GM18499 (cell line): ENCODE measurements at regions not wholly inside any gene's neighbourhood (a gene's known extent, or its start where the extent isn't known, plus 50 kb on each side); places are given as distances from the start of the nearest gene placed in this dataset.
A peak's percentile ranks its signal among the peaks of the same experiment; 100 is the strongest.
"Not testable (repeated sequence)": the region's sequence is repeated elsewhere in the genome, so short reads cannot be mapped to it uniquely, and the experiment has no call there.

Source experiments
- ATAC-seq: cut with Tn5 transposase; IDR thresholded peaks from one replicate; pipeline ENCODE4 v1.9.1; 2021; ENCODE audit warnings: moderate number of reproducible peaks; ENCODE audit not compliant: insufficient read depth, unreplicated experiment

GRCh38 chr2:58714238-58714637 lies 473.1 kb upstream of the FANCL start:
- no peak for ATAC-seq

GRCh38 chr2:58710795-58711279 lies 469.7 kb upstream of the FANCL start:
- ATAC-seq, result no peak

- no peak for ATAC-seq
Observed at GRCh38 chr2:58709687-58710354, 468.7 kb upstream of the FANCL start.

- ATAC-seq, result no peak
Observed at GRCh38 chr2:58709274-58709673, 468.1 kb upstream of the FANCL start.

- ATAC-seq, result no peak
Observed at GRCh38 chr2:58708565-58708964, 467.4 kb upstream of the FANCL start.

- no peak for ATAC-seq
Observed at GRCh38 chr2:58702302-58702885, 461.3 kb upstream of the FANCL start.

- ATAC-seq, result peak; percentile 64
Observed at GRCh38 chr2:58701688-58702301, 460.7 kb upstream of the FANCL start.

GRCh38 chr2:58700591-58700990 lies 459.5 kb upstream of the FANCL start:
- no peak for ATAC-seq

- no peak for ATAC-seq
Observed at GRCh38 chr2:58699411-58699810, 458.3 kb upstream of the FANCL start.

GRCh38 chr2:58698620-58699019 lies 457.5 kb upstream of the FANCL start:
- ATAC-seq, result no peak

- ATAC-seq, result not testable (repeated sequence)
Observed at GRCh38 chr2:58694114-58694513, 453.0 kb upstream of the FANCL start.

GRCh38 chr2:58691041-58691440 lies 449.9 kb upstream of the FANCL start:
- ATAC-seq, result not testable (repeated sequence)

GRCh38 chr2:58688813-58689212 lies 447.7 kb upstream of the FANCL start:
- no peak for ATAC-seq

GRCh38 chr2:58686776-58687175 lies 445.7 kb upstream of the FANCL start:
- ATAC-seq, result no peak

- no peak for ATAC-seq
Observed at GRCh38 chr2:58680755-58681310, 439.7 kb upstream of the FANCL start.

GRCh38 chr2:58677748-58678147 lies 436.6 kb upstream of the FANCL start:
- ATAC-seq, result no peak

- no peak for ATAC-seq
Observed at GRCh38 chr2:58671675-58672074, 430.6 kb upstream of the FANCL start.

- ATAC-seq, result no peak
Observed at GRCh38 chr2:58669998-58670397, 428.9 kb upstream of the FANCL start.

GRCh38 chr2:58667137-58667774 lies 426.1 kb upstream of the FANCL start:
- ATAC-seq, result no peak

- ATAC-seq, result no peak
Observed at GRCh38 chr2:58666323-58666970, 425.3 kb upstream of the FANCL start.
